Progenitor cell of endocrine pancreas (in vitro differentiated cells): ENCODE measurements at regions not wholly inside any gene's neighbourhood (a gene's known extent, or its start where the extent isn't known, plus 50 kb on each side); places are given as distances from the start of the nearest gene placed in this dataset.
"Not testable (repeated sequence)": the region's sequence is repeated elsewhere in the genome, so short reads cannot be mapped to it uniquely, and the experiment has no call there.

Experiments used
- DNase-seq: peaks from one replicate; pipeline ENCODE4 v3.0.0; 2021; ENCODE audit warnings: low spot score; ENCODE audit not compliant: unreplicated experiment
- H3K27ac Mint-ChIP-seq: 2 replicates; pipeline ENCODE4 v1.8.0; 2021; ENCODE audit warnings: mild to moderate bottlenecking, moderate library complexity, mixed read lengths
- H3K27me3 Mint-ChIP-seq: 2 replicates; pipeline ENCODE4 v1.8.0; 2021; ENCODE audit warnings: mixed read lengths
- H3K36me3 Mint-ChIP-seq: 2 replicates; pipeline ENCODE4 v1.8.0; 2022; ENCODE audit warnings: mixed read lengths; ENCODE audit not compliant: insufficient read depth
- H3K4me1 Mint-ChIP-seq: 2 replicates; pipeline ENCODE4 v1.8.0; 2021; ENCODE audit warnings: low read depth, mixed read lengths
- H3K4me3 Mint-ChIP-seq: 2 replicates; pipeline ENCODE4 v1.8.0; 2021; ENCODE audit warnings: low read depth, mild to moderate bottlenecking, moderate library complexity, mixed read lengths
- H3K9me3 Mint-ChIP-seq: 2 replicates; pipeline ENCODE4 v1.8.0; 2021; ENCODE audit warnings: low read depth, mixed read lengths
- CTCF ChIP-seq: fragments of 200-600 bp; sonication (generic); IDR thresholded peaks from one replicate; pipeline ENCODE4 v1.5.0; 2021; ENCODE audit warnings: antibody characterized with exemption, mild to moderate bottlenecking; ENCODE audit not compliant: unreplicated experiment

- Mint-ChIP-seq H3K27me3 (no peaks in the 10 kb centered on the region), H3K9me3 (peaks cover 7% of the 10 kb centered on the region), H3K27ac (no peak overlapping the region), H3K4me1 (peaks cover 8% of the 10 kb centered on the region), H3K4me3 (no peak overlapping the region), H3K36me3 (peaks cover 2% of the 10 kb centered on the region)
- DNase-seq = no peak
- peak; percentile 20 for TF ChIP-seq CTCF
These were observed 267.2 kb upstream of the DAB2 start for GRCh38 chr5:39691993-39692392.

- peaks cover 11% of the 10 kb centered on the region for H3K9me3 Mint-ChIP-seq
- no peak overlapping the region for H3K27ac Mint-ChIP-seq
- TF ChIP-seq CTCF = no peak
- H3K4me1 Mint-ChIP-seq = peaks cover 3% of the 10 kb centered on the region
- DNase-seq = no peak
- H3K4me3 Mint-ChIP-seq = no peak overlapping the region
- H3K27me3 Mint-ChIP-seq = no peaks in the 10 kb centered on the region
- peaks cover 2% of the 10 kb centered on the region for H3K36me3 Mint-ChIP-seq
These were observed 266.4 kb upstream of the DAB2 start for GRCh38 chr5:39691136-39691535.

- Mint-ChIP-seq H3K27me3 (no peaks in the 10 kb centered on the region), H3K4me1 (peaks cover 1% of the 10 kb centered on the region), H3K27ac (no peak overlapping the region), H3K9me3 (peaks cover 15% of the 10 kb centered on the region), H3K36me3 (peaks cover 2% of the 10 kb centered on the region), H3K4me3 (no peak overlapping the region)
- no peak for DNase-seq
- no peak for TF ChIP-seq CTCF
These were observed 265.1 kb upstream of the DAB2 start for GRCh38 chr5:39689919-39690318.

GRCh38 chr5:39687924-39688323, 263.1 kb upstream of the DAB2 start:
- not testable (repeated sequence) for H3K27me3 Mint-ChIP-seq, H3K4me3 Mint-ChIP-seq, DNase-seq, H3K4me1 Mint-ChIP-seq, H3K36me3 Mint-ChIP-seq, H3K27ac Mint-ChIP-seq
- H3K9me3 Mint-ChIP-seq = peaks cover 15% of the 10 kb centered on the region

- TF ChIP-seq CTCF = no peak
- Mint-ChIP-seq H3K27me3 (no peaks in the 10 kb centered on the region), H3K9me3 (peaks cover 8% of the 10 kb centered on the region), H3K36me3 (no peaks in the 10 kb centered on the region), H3K4me3 (no peak overlapping the region), H3K27ac (no peak overlapping the region), H3K4me1 (no peaks in the 10 kb centered on the region)
- no peak for DNase-seq
These were observed 255.4 kb upstream of the DAB2 start for GRCh38 chr5:39680213-39680612.

GRCh38 chr5:39678534-39678933, 253.8 kb upstream of the DAB2 start:
- Mint-ChIP-seq H3K27ac (no peak overlapping the region), H3K9me3 (peaks cover 8% of the 10 kb centered on the region), H3K4me3 (no peak overlapping the region), H3K4me1 (no peaks in the 10 kb centered on the region), H3K27me3 (no peaks in the 10 kb centered on the region), H3K36me3 (no peaks in the 10 kb centered on the region)
- TF ChIP-seq CTCF = no peak
- no peak for DNase-seq
